Stimulated activated CD8-positive, alpha-beta memory T cell treated with anti-CD3 and anti-CD28 coated beads, Interleukin-15, amount 100 ng/mL, for 1 hour (primary cell): ENCODE measurements at regions not wholly inside any gene's neighbourhood (a gene's known extent, or its start where the extent isn't known, plus 50 kb on each side); places are given as distances from the start of the nearest gene placed in this dataset.
"Not testable (repeated sequence)": the region's sequence is repeated elsewhere in the genome, so short reads cannot be mapped to it uniquely, and the experiment has no call there.

Experiments
- DNase-seq: peaks from one replicate; pipeline ENCODE4 v3.0.0-alpha.2; 2020; ENCODE audit warnings: low read depth

GRCh38 chr1:43108080-43108479 lies 64.0 kb downstream of the EBNA1BP2 start:
- DNase-seq = no peak

GRCh38 chr1:43107664-43108063 lies 64.4 kb downstream of the EBNA1BP2 start:
- no peak for DNase-seq

GRCh38 chr1:43104027-43104763 lies 67.9 kb downstream of the EBNA1BP2 start:
- no peak for DNase-seq

- no peak for DNase-seq
These were observed 71.0 kb downstream of the EBNA1BP2 start for GRCh38 chr1:43101061-43101460.

GRCh38 chr1:43098200-43098599 lies 73.9 kb downstream of the EBNA1BP2 start:
- DNase-seq = no peak

GRCh38 chr1:43096528-43096927 lies 75.6 kb downstream of the EBNA1BP2 start:
- DNase-seq = not testable (repeated sequence)

- DNase-seq = not testable (repeated sequence)
These were observed 81.3 kb downstream of the EBNA1BP2 start for GRCh38 chr1:43090812-43091211.

GRCh38 chr1:43090157-43090556 lies 81.9 kb downstream of the EBNA1BP2 start:
- DNase-seq = not testable (repeated sequence)

GRCh38 chr1:43083375-43083891 lies 88.7 kb downstream of the EBNA1BP2 start:
- DNase-seq = no peak

- DNase-seq = no peak
These were observed 89.3 kb downstream of the EBNA1BP2 start for GRCh38 chr1:43082740-43083139.

GRCh38 chr1:43077273-43077672 lies 94.8 kb downstream of the EBNA1BP2 start:
- no peak for DNase-seq

- DNase-seq = no peak
These were observed 97.4 kb downstream of the EBNA1BP2 start for GRCh38 chr1:43074709-43075108.

- no peak for DNase-seq
These were observed 97.8 kb downstream of the EBNA1BP2 start for GRCh38 chr1:43074244-43074643.

- peak; percentile 53 for DNase-seq
These were observed 98.4 kb downstream of the EBNA1BP2 start for GRCh38 chr1:43073490-43074230.

- DNase-seq = no peak
These were observed 99.8 kb downstream of the EBNA1BP2 start for GRCh38 chr1:43072314-43072713.

GRCh38 chr1:43071241-43071640 lies 100.8 kb downstream of the EBNA1BP2 start:
- no peak for DNase-seq

GRCh38 chr1:43069461-43070050 lies 102.5 kb downstream of the EBNA1BP2 start:
- DNase-seq = no peak

- DNase-seq = no peak
These were observed 103.2 kb downstream of the EBNA1BP2 start for GRCh38 chr1:43068911-43069310.

- DNase-seq = no peak
These were observed 103.9 kb downstream of the EBNA1BP2 start for GRCh38 chr1:43067977-43068751.

- DNase-seq = no peak
These were observed 104.8 kb downstream of the EBNA1BP2 start for GRCh38 chr1:43067233-43067745.

GRCh38 chr1:43066578-43066977 lies 105.5 kb downstream of the EBNA1BP2 start:
- no peak for DNase-seq
